H1 (cell line): ENCODE measurements at regions not wholly inside any gene's neighbourhood (a gene's known extent, or its start where the extent isn't known, plus 50 kb on each side); places are given as distances from the start of the nearest gene placed in this dataset.

Source experiments
- CTCF ChIA-PET: fragments of 300-600 bp; sonication (Branson Sonifier 250); formaldehyde crosslinking; loops from one replicate; lab custom pipeline; 2021; ENCODE audit not compliant: partially characterized antibody; lab: Charles Lee
- POLR2A ChIA-PET: fragments of 300-600 bp; sonication (Branson Sonifier 250); formaldehyde crosslinking; loops from one replicate; lab custom pipeline; 2021; ENCODE audit warnings: inconsistent platforms; ENCODE audit not compliant: partially characterized antibody; lab: Charles Lee
- DNase-seq, 2 experiments: peaks; one replicate each; pipeline versions ENCODE4 v3.0.0 to v3.0.0-alpha.2; 2010 to 2022; ENCODE audit warnings: low spot score in 2 of 2, low read depth in 1 of 2, mixed read lengths in 1 of 2
- FAIRE-seq: peaks from 2 replicates; lab custom pipeline; 2011; peaks lifted over from hg19 to GRCh38; lab: Jason Lieb, UNC
- H2AFZ ChIP-seq: 2 replicates; pipeline ENCODE4 v1.8.1; 2012; ENCODE audit warnings: low read length, inconsistent platforms
- H2AK5ac ChIP-seq: 2 replicates; pipeline ENCODE4 v1.6.1; 2013; ENCODE audit warnings: low read depth, low read length
- H2BK120ac ChIP-seq: replicated peaks from 2 replicates; pipeline ENCODE3; 2013; ENCODE audit warnings: low read depth, low read length, inconsistent platforms
- H2BK12ac ChIP-seq: 2 replicates; pipeline ENCODE4 v1.6.1; 2013; ENCODE audit warnings: low read depth, low read length
- H2BK15ac ChIP-seq: 2 replicates; pipeline ENCODE4 v1.6.1; 2013; ENCODE audit warnings: low read length
- H2BK20ac ChIP-seq: 2 replicates; pipeline ENCODE4 v1.6.1; 2013; ENCODE audit warnings: low read length
- H2BK5ac ChIP-seq: 2 replicates; pipeline ENCODE4 v1.6.1; 2013; ENCODE audit warnings: low read depth, low read length
- H3K14ac ChIP-seq: 2 replicates; pipeline ENCODE4 v1.6.1; 2013; ENCODE audit warnings: inconsistent platforms; ENCODE audit not compliant: insufficient read length
- H3K18ac ChIP-seq: 2 replicates; pipeline ENCODE4 v1.6.1; 2013; ENCODE audit warnings: low read length; ENCODE audit errors: extremely low read depth
- H3K23ac ChIP-seq: 2 replicates; pipeline ENCODE4 v1.6.1; 2013; ENCODE audit warnings: inconsistent platforms; ENCODE audit not compliant: insufficient read length
- H3K23me2 ChIP-seq: 2 replicates; pipeline ENCODE4 v1.6.1; 2013; ENCODE audit warnings: low read depth, low read length
- H3K27ac ChIP-seq: 2 replicates; pipeline ENCODE4 v1.6.1; 2011; ENCODE audit warnings: low read depth, low read length, inconsistent platforms
- H3K27me3 ChIP-seq, 4 experiments: replicated peaks in 1 of 4; 1 replicate in 1 of 4; 2 replicates in 3 of 4; pipeline versions ENCODE4 v1.6.1 to v1.8.1; 2011 to 2013; ENCODE audit warnings: low read length in 3 of 4, mild to moderate bottlenecking in 3 of 4, inconsistent platforms in 2 of 4, mixed read lengths in 2 of 4, moderate library complexity in 1 of 4; ENCODE audit not compliant: control insufficient read depth in 3 of 4, insufficient read depth in 3 of 4; ENCODE audit errors: extremely low read depth in 1 of 4
- H3K36me3 ChIP-seq, 4 experiments: 2 replicates each; pipeline versions ENCODE4 v1.6.1 to v1.8.1; 2011 to 2013; ENCODE audit warnings: mild to moderate bottlenecking in 4 of 4, low read length in 3 of 4, moderate library complexity in 2 of 4, control low read depth in 1 of 4, inconsistent platforms in 1 of 4; ENCODE audit not compliant: insufficient read depth in 4 of 4, control insufficient read depth in 2 of 4
- H3K4ac ChIP-seq: replicated peaks from 2 replicates; pipeline ENCODE3; 2013; ENCODE audit warnings: low read length, low read depth, mixed read lengths, inconsistent platforms; ENCODE audit not compliant: insufficient read length
- H3K4me1 ChIP-seq, 4 experiments: replicated peaks in 1 of 4; 1 replicate in 1 of 4; 2 replicates in 3 of 4; pipeline versions ENCODE4 v1.6.1 to v1.8.1; 2011 to 2013; ENCODE audit warnings: low read length in 3 of 4, inconsistent platforms in 2 of 4, mixed read lengths in 1 of 4; ENCODE audit not compliant: insufficient read depth in 4 of 4, control insufficient read depth in 3 of 4
- H3K4me2 ChIP-seq, 2 experiments: 2 replicates each; pipeline versions ENCODE4 v1.6.1 to v1.8.1; 2011 to 2013; ENCODE audit warnings: low read depth in 2 of 2, low read length in 2 of 2, control low read depth in 1 of 2, inconsistent platforms in 1 of 2, mild to moderate bottlenecking in 1 of 2; ENCODE audit not compliant: insufficient read depth in 1 of 2
- H3K4me3 ChIP-seq, 4 experiments: fragments of 200-600, 300-600 bp in 1 of 4; sonication (generic), shearing (Covaris generic), sonication (Bioruptor Twin) in 1 of 4; 2 replicates each; pipeline versions ENCODE4 v1.5.1 to v1.8.1; 2011 to 2016; ENCODE audit warnings: low read length in 4 of 4, low read depth in 3 of 4, control low read depth in 2 of 4, inconsistent platforms in 2 of 4, mild to moderate bottlenecking in 2 of 4, mixed read lengths in 1 of 4, moderate library complexity in 1 of 4; ENCODE audit not compliant: insufficient read depth in 2 of 4; ENCODE audit errors: extremely low read depth in 1 of 4
- H3K56ac ChIP-seq: replicated peaks from 2 replicates; pipeline ENCODE3; 2013; ENCODE audit warnings: low read depth, mild to moderate bottlenecking, mixed read lengths, low read length, inconsistent platforms; ENCODE audit not compliant: insufficient read length
- H3K79me1 ChIP-seq: 2 replicates; pipeline ENCODE4 v1.6.1; 2013; ENCODE audit warnings: low read depth, low read length, control low read depth
- H3K79me2 ChIP-seq, 2 experiments: 2 replicates each; pipeline versions ENCODE4 v1.6.1 to v1.8.1; 2012 to 2013; ENCODE audit warnings: low read length in 2 of 2, mild to moderate bottlenecking in 2 of 2, inconsistent platforms in 1 of 2; ENCODE audit not compliant: insufficient read depth in 2 of 2, control insufficient read depth in 1 of 2
- H3K9ac ChIP-seq, 4 experiments: replicated peaks in 1 of 4; 1 replicate in 1 of 4; 2 replicates in 3 of 4; pipeline versions ENCODE4 v1.6.1 to v1.8.1; 2011 to 2013; ENCODE audit warnings: low read depth in 3 of 4, low read length in 3 of 4, control low read depth in 2 of 4, mild to moderate bottlenecking in 2 of 4, moderate library complexity in 2 of 4, inconsistent platforms in 1 of 4; ENCODE audit errors: extremely low read depth in 1 of 4
- H3K9me3 ChIP-seq, 2 experiments: 2 replicates each; pipeline versions ENCODE4 v1.6.1 to v1.8.1; 2012 to 2013; ENCODE audit warnings: mild to moderate bottlenecking in 2 of 2, moderate library complexity in 2 of 2, control low read depth in 1 of 2, inconsistent platforms in 1 of 2, low read depth in 1 of 2, low read length in 1 of 2, mixed read lengths in 1 of 2; ENCODE audit not compliant: insufficient read depth in 2 of 2
- H4K20me1 ChIP-seq, 2 experiments: replicated peaks in 1 of 2; 2 replicates each; pipeline versions ENCODE3 to v1.8.1; 2011 to 2013; ENCODE audit warnings: inconsistent platforms in 2 of 2, low read length in 2 of 2, mild to moderate bottlenecking in 1 of 2; ENCODE audit not compliant: insufficient read depth in 2 of 2, control insufficient read depth in 1 of 2
- H4K5ac ChIP-seq: 2 replicates; pipeline ENCODE4 v1.6.1; 2013; ENCODE audit warnings: low read length, low read depth, mixed read lengths, inconsistent platforms; ENCODE audit not compliant: insufficient read length
- H4K8ac ChIP-seq: 2 replicates; pipeline ENCODE4 v1.8.0; 2013; ENCODE audit warnings: mild to moderate bottlenecking, moderate library complexity, low read length, inconsistent platforms; ENCODE audit not compliant: insufficient read depth; ENCODE audit errors: extremely low read depth
- H4K91ac ChIP-seq: replicated peaks from 2 replicates; pipeline ENCODE3; 2013; ENCODE audit warnings: low read length, mixed read lengths, inconsistent platforms; ENCODE audit not compliant: insufficient read length
- BCL11A ChIP-seq, 2 experiments: IDR thresholded peaks; one replicate each; pipeline ENCODE4 v1.6.1; 2011; ENCODE audit warnings: low read depth in 2 of 2, low read length in 2 of 2, mild to moderate bottlenecking in 2 of 2
- POU5F1 ChIP-seq: IDR thresholded peaks from 2 replicates; pipeline ENCODE4 v1.6.1; 2011; ENCODE audit warnings: low read depth, mild to moderate bottlenecking, low read length, moderate library complexity
- WGBS, 2 experiments: shearing (Covaris generic) in 1 of 2; methylation state at CpG; one replicate each; pipeline versions ENCODE4 v1.1.6 to v1.1.7; 2013 to 2015; ENCODE audit warnings: low lambda C conversion rate in 2 of 2, mixed read lengths in 2 of 2, inconsistent platforms in 1 of 2, low coverage in 1 of 2, missing lambda C conversion rate in 1 of 2; ENCODE audit not compliant: insufficient replicate concordance in 2 of 2, insufficient coverage in 1 of 2, insufficient read length in 1 of 2; ENCODE audit errors: extremely low coverage in 1 of 2, missing lambda C conversion rate in 1 of 2; 5-methylcytosine and 5-hydroxymethylcytosine counted together
- TF ChIP-seq, protein P1 (sequence below): IDR thresholded peaks from 2 replicates; pipeline ENCODE4 v1.6.1; 2012; ENCODE audit warnings: low read length, inconsistent platforms

- Histone ChIP-seq H2BK20ac (no peak overlapping the region), H3K4me2 (no peak overlapping the region), H3K23me2 (no peaks in the 10 kb centered on the region), H3K36me3 (no peaks in the 10 kb centered on the region), H2BK12ac (no peak overlapping the region), H3K56ac (no peak overlapping the region), H3K27me3 (no peaks in the 10 kb centered on the region; a peak in 1 of 7 replicates), H4K8ac (no peak overlapping the region), H2BK120ac (no peak overlapping the region), H4K20me1 (no peaks in the 10 kb centered on the region), H4K91ac (no peak overlapping the region), H3K14ac (no peak overlapping the region), H3K9ac (no peak overlapping the region), H3K4me1 (0 out of 7 replicates have a peak, but pooled peaks cover 0 to 2% (median 0%) of the 10 kb centered on the region in 4 experiments), H2BK5ac (no peak overlapping the region), H3K79me2 (no peaks in the 10 kb centered on the region), H3K23ac (no peak overlapping the region), H3K18ac (no peak overlapping the region), H3K27ac (no peak overlapping the region), H3K79me1 (no peaks in the 10 kb centered on the region; the same call in 1 of the 2 replicates), H3K4me3 (no peak overlapping the region), H3K4ac (no peak overlapping the region), H2AK5ac (no peak overlapping the region), H3K9me3 (peaks cover 18% of the 10 kb centered on the region in 2 experiments; a peak in 3 of 4 replicates), H2AFZ (no peak overlapping the region), H4K5ac (no peak overlapping the region), H2BK15ac (no peak overlapping the region)
- TF ChIP-seq BCL11A (IDR thresholded peaks at IDR 0.05; ENCODE audit: low read depth in 2 of 2, low read length in 2 of 2) (no peak), POU5F1 (no peak)
- TF ChIP-seq, protein P1, sequence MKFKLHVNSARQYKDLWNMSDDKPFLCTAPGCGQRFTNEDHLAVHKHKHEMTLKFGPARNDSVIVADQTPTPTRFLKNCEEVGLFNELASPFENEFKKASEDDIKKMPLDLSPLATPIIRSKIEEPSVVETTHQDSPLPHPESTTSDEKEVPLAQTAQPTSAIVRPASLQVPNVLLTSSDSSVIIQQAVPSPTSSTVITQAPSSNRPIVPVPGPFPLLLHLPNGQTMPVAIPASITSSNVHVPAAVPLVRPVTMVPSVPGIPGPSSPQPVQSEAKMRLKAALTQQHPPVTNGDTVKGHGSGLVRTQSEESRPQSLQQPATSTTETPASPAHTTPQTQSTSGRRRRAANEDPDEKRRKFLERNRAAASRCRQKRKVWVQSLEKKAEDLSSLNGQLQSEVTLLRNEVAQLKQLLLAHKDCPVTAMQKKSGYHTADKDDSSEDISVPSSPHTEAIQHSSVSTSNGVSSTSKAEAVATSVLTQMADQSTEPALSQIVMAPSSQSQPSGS = no peak
- DNase-seq (no peak), FAIRE-seq (no peak)
- ChIA-PET CTCF (interaction anchor here (0.6 kb wide), 1 partner anchor 321 kb away, joined by 3 read pairs; no protein-coding TSS in a partner anchor), POLR2A (no interaction called here)
- WGBS, 2 experiments = 89% methylated on average over 4 of the region's 4 CpGs; no CpG with 5 or more reads in 1 of the 2 experiments
Observed at GRCh38 chr2:129812071-129812470, 167.4 kb upstream of the RAB6C start.
